ENCODE measurements at regions not wholly inside any gene's neighbourhood (a gene's known extent, or its start where the extent isn't known, plus 50 kb on each side); places are given as distances from the start of the nearest gene placed in this dataset.

DNA sequence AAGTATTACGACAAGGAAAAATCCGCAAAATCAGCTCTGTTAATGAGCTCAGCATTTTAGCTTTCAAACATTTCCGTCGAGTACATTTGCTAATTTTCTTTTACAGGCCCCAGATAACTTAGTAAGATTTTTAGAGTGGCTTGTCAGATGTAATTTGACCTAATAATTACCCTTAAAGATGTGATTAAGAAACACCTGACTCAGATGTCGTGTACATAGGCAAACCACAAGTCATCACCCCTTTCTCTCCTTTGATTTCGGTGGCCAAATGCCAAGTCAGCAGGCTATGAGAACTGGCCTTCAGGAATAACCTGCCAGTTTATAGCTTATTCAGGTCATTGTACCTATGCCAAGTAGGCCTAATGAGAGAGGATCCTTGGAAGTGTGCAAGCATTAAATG, 369.6 kb downstream of the PCDH7 start:
- intact Hi-C loops (cut with micrococcal nuclease): no loop called here
- H3K27me3 Mint-ChIP-seq (ENCODE audit: low read depth): no peaks in the 10 kb centered on the region
- H3K4me3 Mint-ChIP-seq: no peak overlapping the region
- DNase-seq: no peak
- no peaks in the 10 kb centered on the region for H3K4me1 Mint-ChIP-seq (ENCODE audit: low read depth)
- H3K9me3 Mint-ChIP-seq: peaks cover 2% of the 10 kb centered on the region
- CTCF ChIA-PET: no interaction called here
- H3K27ac Mint-ChIP-seq: no peak overlapping the region
- H3K36me3 Mint-ChIP-seq (ENCODE audit: low read depth): no peaks in the 10 kb centered on the region

DNA sequence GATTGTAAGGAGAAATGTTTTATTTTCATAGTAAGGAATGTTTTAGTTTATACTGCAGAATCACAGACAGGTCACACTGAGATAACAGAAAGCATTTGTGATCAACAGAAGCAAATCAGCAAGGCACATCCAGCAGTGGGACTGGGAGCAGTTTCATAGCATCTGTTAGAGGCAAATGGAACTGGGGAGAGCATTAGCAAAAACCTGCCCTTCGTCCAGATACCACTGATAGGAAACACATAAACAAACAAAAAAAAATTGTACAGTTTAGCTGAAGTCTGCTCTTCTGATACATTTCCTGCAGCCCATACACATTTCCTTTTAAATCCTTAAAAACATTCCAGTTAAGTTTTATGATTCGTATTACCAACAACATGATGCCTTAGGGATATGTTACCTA, 374.3 kb downstream of the PCDH7 start:
- H3K27me3 Mint-ChIP-seq (ENCODE audit: low read depth): no peaks in the 10 kb centered on the region
- no peaks in the 10 kb centered on the region for H3K4me1 Mint-ChIP-seq (ENCODE audit: low read depth)
- no peak for DNase-seq
- CTCF ChIA-PET: no interaction called here
- no peak overlapping the region for H3K4me3 Mint-ChIP-seq
- H3K27ac Mint-ChIP-seq: no peak overlapping the region
- intact Hi-C loops (cut with micrococcal nuclease): no loop called here
- H3K9me3 Mint-ChIP-seq: peaks cover 3% of the 10 kb centered on the region
- no peaks in the 10 kb centered on the region for H3K36me3 Mint-ChIP-seq (ENCODE audit: low read depth)

DNA sequence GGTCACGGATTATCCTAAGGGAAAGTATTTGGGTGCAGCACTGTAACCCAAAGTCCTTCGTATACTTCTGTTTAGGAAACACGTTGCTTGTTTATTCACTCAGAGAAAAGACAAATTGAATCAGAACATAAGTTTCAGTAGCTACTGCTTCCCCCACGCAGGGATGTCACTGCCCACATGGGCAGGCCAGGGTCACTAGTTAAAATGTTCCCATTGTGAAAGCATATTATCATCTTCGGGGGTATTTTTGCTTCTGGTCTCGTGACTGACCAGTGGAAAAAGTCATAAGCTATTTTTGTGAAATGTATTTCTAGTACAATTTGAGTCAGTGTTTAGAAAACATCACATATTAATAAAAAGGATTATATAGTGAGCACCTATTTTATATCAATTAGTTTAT, 377.8 kb downstream of the PCDH7 start:
- Mint-ChIP-seq H3K27ac (no peak overlapping the region), H3K36me3 (ENCODE audit: low read depth) (no peaks in the 10 kb centered on the region), H3K9me3 (peaks cover 3% of the 10 kb centered on the region), H3K4me1 (ENCODE audit: low read depth) (no peaks in the 10 kb centered on the region), H3K27me3 (ENCODE audit: low read depth) (no peaks in the 10 kb centered on the region), H3K4me3 (no peak overlapping the region)
- CTCF ChIA-PET: no interaction called here
- DNase-seq: no peak
- intact Hi-C loops (cut with micrococcal nuclease): no loop called here

DNA sequence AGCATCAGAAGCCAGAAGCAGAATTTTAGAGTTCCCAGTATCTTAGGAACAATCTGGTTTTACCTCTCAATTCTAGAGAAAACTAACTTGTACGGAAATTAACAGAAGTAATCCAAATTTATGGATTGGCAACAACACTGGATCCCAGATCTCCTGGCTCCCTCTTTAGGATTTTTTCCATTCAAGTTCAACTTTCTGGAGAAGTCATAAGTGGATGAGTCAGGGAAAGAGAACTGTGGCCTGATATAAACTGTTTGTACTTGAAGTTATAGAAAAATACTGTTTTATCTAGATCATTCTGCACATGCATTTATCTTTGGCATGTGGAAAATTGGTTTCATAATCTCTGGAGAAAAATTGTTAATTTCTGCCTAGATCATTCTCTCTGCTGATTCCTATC, 380.4 kb downstream of the PCDH7 start:
- Mint-ChIP-seq H3K27ac (no peak overlapping the region), H3K36me3 (ENCODE audit: low read depth) (peaks cover 1% of the 10 kb centered on the region), H3K4me3 (no peak overlapping the region), H3K9me3 (peaks cover 6% of the 10 kb centered on the region), H3K4me1 (ENCODE audit: low read depth) (no peaks in the 10 kb centered on the region), H3K27me3 (ENCODE audit: low read depth) (no peaks in the 10 kb centered on the region)
- CTCF ChIA-PET: no interaction called here
- no peak for DNase-seq
- intact Hi-C loops (cut with micrococcal nuclease): no loop called here

DNA sequence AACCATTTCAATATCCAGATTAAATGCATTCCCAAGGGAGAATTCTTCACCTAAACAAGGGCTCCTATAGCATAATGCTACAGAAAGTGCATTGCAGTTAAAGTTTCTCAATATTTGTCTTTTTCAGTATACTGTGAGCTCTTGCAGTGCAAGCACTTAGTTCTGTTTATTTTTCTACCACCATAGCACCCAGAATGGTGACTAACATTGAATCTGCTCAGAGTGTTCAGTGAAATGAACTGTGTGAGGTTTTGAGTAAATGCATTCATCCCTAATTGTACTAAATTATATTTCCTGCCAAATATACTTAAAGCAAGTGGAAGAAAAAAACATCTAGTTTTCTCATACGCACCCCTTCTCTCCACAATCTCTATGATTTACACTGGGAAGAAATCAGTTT, 383.9 kb downstream of the PCDH7 start:
- no peak overlapping the region for H3K27ac Mint-ChIP-seq
- H3K36me3 Mint-ChIP-seq (ENCODE audit: low read depth): peaks cover 1% of the 10 kb centered on the region
- peaks cover 4% of the 10 kb centered on the region for H3K9me3 Mint-ChIP-seq
- no peak for DNase-seq
- no peaks in the 10 kb centered on the region for H3K4me1 Mint-ChIP-seq (ENCODE audit: low read depth)
- intact Hi-C loops (cut with micrococcal nuclease): no loop called here
- H3K27me3 Mint-ChIP-seq (ENCODE audit: low read depth): no peaks in the 10 kb centered on the region
- CTCF ChIA-PET: no interaction called here
- H3K4me3 Mint-ChIP-seq: no peak overlapping the region

DNA sequence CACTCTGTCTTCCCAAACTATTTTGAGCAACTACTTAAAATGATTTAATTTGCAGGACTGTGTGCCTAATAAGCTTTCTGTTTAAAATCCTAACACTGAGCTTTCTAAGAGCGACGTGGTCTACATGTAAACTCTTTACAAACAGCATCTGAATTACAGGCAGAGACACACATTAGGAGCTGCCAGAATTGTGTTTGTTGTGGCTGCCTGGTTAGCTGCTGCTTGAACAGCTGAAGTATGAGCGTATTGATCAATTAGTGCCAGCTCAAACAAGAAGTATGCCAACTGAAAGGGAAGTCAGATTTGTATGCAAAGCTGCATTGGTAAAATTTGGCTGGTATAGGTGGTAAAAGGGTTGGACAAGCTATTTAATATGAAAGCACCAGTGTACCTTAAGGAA, 384.4 kb downstream of the PCDH7 start:
- Mint-ChIP-seq H3K27ac (no peak overlapping the region), H3K4me3 (no peak overlapping the region), H3K27me3 (ENCODE audit: low read depth) (no peaks in the 10 kb centered on the region), H3K36me3 (ENCODE audit: low read depth) (peaks cover 1% of the 10 kb centered on the region), H3K9me3 (peaks cover 4% of the 10 kb centered on the region), H3K4me1 (ENCODE audit: low read depth) (no peaks in the 10 kb centered on the region)
- intact Hi-C loops (cut with micrococcal nuclease): no loop called here
- no peak for DNase-seq
- CTCF ChIA-PET: no interaction called here

DNA sequence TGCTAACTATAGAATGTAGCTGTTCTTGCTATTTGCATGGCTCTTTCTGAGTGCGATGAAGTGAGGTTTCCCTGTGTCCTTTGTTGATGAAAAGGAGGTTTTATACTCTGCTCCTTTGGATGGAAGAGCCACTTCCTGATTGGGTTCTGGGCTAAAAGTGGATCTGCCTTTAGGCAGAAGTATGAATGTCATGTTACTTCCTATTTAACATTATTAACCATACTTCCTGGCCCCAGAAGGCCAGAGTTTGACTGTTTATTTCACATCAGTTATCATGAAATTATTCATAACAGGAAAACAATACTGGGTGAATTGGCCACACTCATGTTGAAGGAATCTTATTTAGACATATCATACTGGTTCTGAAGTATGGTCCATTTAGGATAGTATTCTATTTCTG, 386.2 kb downstream of the PCDH7 start:
- Mint-ChIP-seq H3K4me3 (no peak overlapping the region), H3K27ac (no peak overlapping the region), H3K27me3 (ENCODE audit: low read depth) (no peaks in the 10 kb centered on the region)

DNA sequence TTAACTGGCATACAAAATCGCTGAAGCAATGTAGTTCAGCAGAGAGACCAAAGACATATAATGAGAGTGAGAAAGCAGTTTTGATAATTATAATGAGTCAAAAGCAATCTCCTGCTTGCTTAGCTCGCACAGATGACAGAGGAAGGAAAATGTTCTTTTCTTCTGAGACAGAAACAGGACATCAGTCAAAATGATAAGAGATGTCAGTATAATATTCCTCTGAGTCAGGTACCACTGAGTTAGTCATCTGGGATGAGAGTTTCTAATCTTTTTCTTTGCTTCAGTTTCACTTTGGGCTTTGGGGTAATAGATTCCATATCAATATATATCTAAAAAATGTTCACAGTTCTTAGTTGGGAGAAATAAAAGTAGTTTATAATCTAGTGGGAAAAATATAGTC, 387.2 kb downstream of the PCDH7 start:
- no peaks in the 10 kb centered on the region for H3K27me3 Mint-ChIP-seq (ENCODE audit: low read depth)
- no peak overlapping the region for H3K4me3 Mint-ChIP-seq
- H3K36me3 Mint-ChIP-seq (ENCODE audit: low read depth): peaks cover 1% of the 10 kb centered on the region
- H3K27ac Mint-ChIP-seq: no peak overlapping the region
- peaks cover 4% of the 10 kb centered on the region for H3K9me3 Mint-ChIP-seq
- no peak for DNase-seq
- intact Hi-C loops (cut with micrococcal nuclease): no loop called here
- CTCF ChIA-PET: no interaction called here
- no peaks in the 10 kb centered on the region for H3K4me1 Mint-ChIP-seq (ENCODE audit: low read depth)

More for the DNA sequence above, 386.2 kb downstream of the PCDH7 start:
- intact Hi-C loops (cut with micrococcal nuclease): no loop called here
- H3K4me1 Mint-ChIP-seq (ENCODE audit: low read depth): no peaks in the 10 kb centered on the region
- CTCF ChIA-PET: no interaction called here
- peaks cover 4% of the 10 kb centered on the region for H3K9me3 Mint-ChIP-seq
- peaks cover 1% of the 10 kb centered on the region for H3K36me3 Mint-ChIP-seq (ENCODE audit: low read depth)
- no peak for DNase-seq

DNA sequence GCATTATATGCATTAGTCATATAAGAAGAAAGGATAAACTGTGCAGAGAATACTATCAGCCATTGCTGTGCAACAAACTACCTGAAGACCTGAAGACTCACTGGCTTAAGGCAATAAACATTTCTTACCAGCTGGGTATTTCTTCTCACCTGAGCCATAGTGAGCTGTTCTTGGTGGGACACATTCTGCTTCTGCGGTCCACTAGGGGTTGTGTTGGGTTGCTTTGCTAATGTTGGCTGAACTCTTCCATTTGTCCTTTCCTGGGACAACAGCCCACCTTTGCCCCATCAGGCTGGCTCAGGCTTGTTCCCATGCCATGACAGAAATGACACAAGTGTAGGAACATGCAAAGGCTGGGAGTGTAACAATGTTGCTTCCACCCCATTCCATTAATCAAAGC, 388.6 kb downstream of the PCDH7 start:
- H3K27ac Mint-ChIP-seq: no peak overlapping the region
- H3K4me3 Mint-ChIP-seq: no peak overlapping the region
- CTCF ChIA-PET: no interaction called here
- H3K4me1 Mint-ChIP-seq (ENCODE audit: low read depth): no peaks in the 10 kb centered on the region
- H3K27me3 Mint-ChIP-seq (ENCODE audit: low read depth): no peaks in the 10 kb centered on the region
- peaks cover 1% of the 10 kb centered on the region for H3K9me3 Mint-ChIP-seq
- DNase-seq: no peak
- intact Hi-C loops (cut with micrococcal nuclease): no loop called here
- H3K36me3 Mint-ChIP-seq (ENCODE audit: low read depth): no peaks in the 10 kb centered on the region

DNA sequence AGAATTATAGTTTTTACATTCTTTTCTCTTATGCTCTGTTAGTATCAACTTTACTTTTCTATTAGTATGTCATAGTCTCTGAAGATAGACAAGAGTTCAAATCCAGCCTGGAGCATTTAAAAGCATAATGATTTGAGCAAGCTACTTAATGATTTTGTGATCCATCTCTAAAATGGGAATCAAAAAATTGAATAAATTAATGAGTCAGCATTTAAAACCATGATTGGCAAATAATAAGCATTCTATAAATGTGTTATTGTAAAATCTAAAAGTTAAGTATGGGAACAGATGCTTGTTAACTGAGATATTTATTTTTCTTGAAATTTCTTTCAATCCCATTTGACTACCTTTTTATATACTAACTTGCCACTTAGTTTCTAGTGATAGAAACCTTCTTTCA, 391.6 kb downstream of the PCDH7 start:
- CTCF ChIA-PET: interaction anchor here (0.6 kb wide), 1 partner anchor 96 kb away, joined by 4 read pairs; no protein-coding TSS in a partner anchor
- no peak overlapping the region for H3K27ac Mint-ChIP-seq
- no peaks in the 10 kb centered on the region for H3K36me3 Mint-ChIP-seq (ENCODE audit: low read depth)

DNA sequence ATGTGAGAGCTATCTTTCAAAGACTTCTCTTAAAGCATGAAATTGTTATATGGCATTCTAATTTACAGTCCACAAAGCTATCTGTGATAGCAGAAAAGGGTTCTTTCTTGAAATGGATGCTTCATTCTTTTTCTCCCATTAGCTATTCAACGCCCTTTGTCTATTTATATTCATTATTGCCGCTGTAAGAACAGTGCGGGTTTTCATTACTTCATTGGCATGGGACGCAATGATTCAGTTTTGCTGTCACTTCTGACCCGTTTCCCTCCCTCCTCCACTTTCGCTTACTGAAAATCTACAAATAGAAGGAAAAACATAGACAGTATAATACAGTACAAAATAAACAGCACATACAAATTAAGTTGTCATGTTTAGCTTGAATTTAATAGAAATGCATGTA, 394.6 kb downstream of the PCDH7 start:
- Mint-ChIP-seq H3K4me1 (ENCODE audit: low read depth) (no peaks in the 10 kb centered on the region), H3K27ac (no peak overlapping the region), H3K27me3 (ENCODE audit: low read depth) (no peaks in the 10 kb centered on the region), H3K36me3 (ENCODE audit: low read depth) (no peaks in the 10 kb centered on the region), H3K9me3 (peaks cover 3% of the 10 kb centered on the region), H3K4me3 (no peak overlapping the region)
- DNase-seq: no peak
- CTCF ChIA-PET: no interaction called here
- intact Hi-C loops (cut with micrococcal nuclease): no loop called here

More for the DNA sequence above, 391.6 kb downstream of the PCDH7 start:
- Mint-ChIP-seq H3K4me3 (no peak overlapping the region), H3K27me3 (ENCODE audit: low read depth) (no peaks in the 10 kb centered on the region), H3K9me3 (no peaks in the 10 kb centered on the region), H3K4me1 (ENCODE audit: low read depth) (no peaks in the 10 kb centered on the region)
- DNase-seq: no peak
- intact Hi-C loops (cut with micrococcal nuclease): no loop called here

DNA sequence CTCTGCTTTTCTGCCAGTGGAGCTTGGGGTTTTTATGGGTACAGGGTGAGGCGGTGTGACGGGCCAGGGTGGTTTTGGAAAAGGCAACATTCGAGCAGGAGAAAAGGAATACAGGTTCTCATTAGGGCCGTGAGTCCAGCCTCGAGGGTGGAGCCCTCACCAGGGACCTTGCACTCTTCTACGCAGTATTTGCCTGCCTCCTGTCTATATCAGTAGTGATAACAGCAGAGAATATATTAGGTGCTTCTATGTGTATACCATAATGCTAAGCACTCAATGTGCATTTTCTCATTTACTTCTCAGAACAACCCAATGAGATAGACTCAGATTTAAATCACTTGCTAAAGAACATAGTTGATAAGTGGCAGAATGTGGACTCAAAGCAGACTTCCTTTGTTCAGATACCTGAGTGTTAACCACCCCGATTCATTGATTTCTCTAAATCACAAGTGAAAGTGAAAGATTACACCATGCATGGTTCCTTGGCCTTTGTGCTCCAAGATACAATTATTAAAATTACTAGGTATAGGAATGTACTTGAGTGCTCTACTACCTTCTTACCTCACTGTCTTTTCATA, 403.9 kb downstream of the PCDH7 start:
- Mint-ChIP-seq H3K36me3 (ENCODE audit: low read depth) (no peaks in the 10 kb centered on the region), H3K27ac (no peak overlapping the region), H3K27me3 (ENCODE audit: low read depth) (no peaks in the 10 kb centered on the region), H3K9me3 (peaks cover 2% of the 10 kb centered on the region), H3K4me1 (ENCODE audit: low read depth) (no peaks in the 10 kb centered on the region), H3K4me3 (no peak overlapping the region)
- DNase-seq: no peak
- intact Hi-C loops (cut with micrococcal nuclease): no loop called here
- CTCF ChIA-PET: no interaction called here

DNA sequence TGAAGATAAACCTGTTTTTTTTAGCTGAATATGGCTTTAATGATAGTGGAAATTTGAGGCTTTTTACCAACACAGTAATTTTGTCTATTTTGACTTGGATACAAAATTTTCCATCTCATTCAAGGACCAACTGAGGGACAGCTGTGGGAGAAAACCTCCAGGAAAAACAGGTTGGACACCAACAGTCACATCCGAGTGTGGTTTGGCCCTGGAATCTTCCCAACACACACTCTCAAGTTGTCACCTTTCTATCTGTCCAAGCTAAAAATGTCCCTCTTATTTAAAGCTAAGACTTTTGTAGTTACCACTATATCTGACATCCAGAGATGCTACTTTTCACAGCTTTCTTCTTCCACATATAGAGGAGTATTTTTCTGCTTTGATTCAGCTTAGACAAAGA, 404.9 kb downstream of the PCDH7 start:
- Mint-ChIP-seq H3K27me3 (ENCODE audit: low read depth) (no peaks in the 10 kb centered on the region), H3K27ac (no peak overlapping the region), H3K36me3 (ENCODE audit: low read depth) (no peaks in the 10 kb centered on the region), H3K4me3 (no peak overlapping the region), H3K4me1 (ENCODE audit: low read depth) (no peaks in the 10 kb centered on the region), H3K9me3 (peaks cover 2% of the 10 kb centered on the region)
- intact Hi-C loops (cut with micrococcal nuclease): no loop called here
- no peak for DNase-seq
- CTCF ChIA-PET: no interaction called here

DNA sequence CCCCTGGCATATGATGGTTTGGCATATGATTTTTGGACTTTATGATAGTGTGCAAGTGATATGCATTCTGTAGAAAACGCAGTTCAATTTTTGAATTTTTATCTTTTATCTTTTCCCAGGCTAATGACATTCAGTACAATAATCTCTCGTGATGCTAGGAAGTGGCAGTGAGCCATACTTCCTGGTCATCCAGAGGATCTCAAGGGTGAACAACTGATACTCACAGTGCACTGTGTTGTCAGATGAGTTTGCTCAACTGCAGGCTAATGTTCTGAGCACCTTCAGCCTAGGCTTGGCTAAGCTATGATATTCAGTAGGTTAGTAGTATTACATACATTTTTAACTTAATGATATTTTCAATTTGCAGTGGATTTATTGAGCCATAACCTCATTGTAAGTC, 405.3 kb downstream of the PCDH7 start:
- no peak for DNase-seq
- no peaks in the 10 kb centered on the region for H3K4me1 Mint-ChIP-seq (ENCODE audit: low read depth)

More for the DNA sequence above, 405.3 kb downstream of the PCDH7 start:
- H3K27me3 Mint-ChIP-seq (ENCODE audit: low read depth): no peaks in the 10 kb centered on the region
- intact Hi-C loops (cut with micrococcal nuclease): no loop called here
- no peak overlapping the region for H3K27ac Mint-ChIP-seq
- H3K9me3 Mint-ChIP-seq: peaks cover 2% of the 10 kb centered on the region
- H3K36me3 Mint-ChIP-seq (ENCODE audit: low read depth): no peaks in the 10 kb centered on the region
- H3K4me3 Mint-ChIP-seq: no peak overlapping the region
- CTCF ChIA-PET: no interaction called here
